Spleen (tissue), 7 donors: ENCODE measurements at regions not wholly inside any gene's neighbourhood (a gene's known extent, or its start where the extent isn't known, plus 50 kb on each side); places are given as distances from the start of the nearest gene placed in this dataset.
"Not testable (repeated sequence)": the region's sequence is repeated elsewhere in the genome, so short reads cannot be mapped to it uniquely, and the experiment has no call there.

Experiments used
- CTCF ChIP-seq, 11 experiments: fragments of 200-600 bp in 7 of 11; fragments of 450-650 bp in 4 of 11; sonication (generic) in 4 of 11; IDR thresholded peaks in 8 of 11; conservative IDR thresholded peaks in 3 of 11; 1 replicate in 7 of 11; 2 replicates in 4 of 11; pipeline versions ENCODE4 v1.4.0 to v1.8.0; 2016 to 2021; ENCODE audit warnings: antibody characterized with exemption in 11 of 11, inconsistent platforms in 4 of 11, mild to moderate bottlenecking in 1 of 11
- POLR2AphosphoS5 ChIP-seq, 3 donors: sonication (generic); formaldehyde crosslinking; IDR thresholded peaks; one replicate each; pipeline ENCODE4 v1.5.1; 2017; ENCODE audit warnings: antibody characterized with exemption in 3 of 3
- donor health status: DM: no; HTN: no; CAD: no; lungs with moderate emphysema.
- donor health status: DM: no; HTN: no; CAD: no.
- donor health status: DM: no; HTN: no; CAD: no.

GRCh38 chr17:83206036-83206394, 126.6 kb downstream of the METRNL start:
- peak in 2 of 11 experiments; percentile 5 to 40 for TF ChIP-seq CTCF (IDR thresholded peaks at IDR 0.05 in 8 of 11, conservative IDR thresholded peaks at IDR 0.05 in 3 of 11)
- TF ChIP-seq POLR2AphosphoS5 (IDR thresholded peaks at IDR 0.05): not testable (repeated sequence)
